ENCODE measurements at regions not wholly inside any gene's neighbourhood (a gene's known extent, or its start where the extent isn't known, plus 50 kb on each side); places are given as distances from the start of the nearest gene placed in this dataset.

DNA sequence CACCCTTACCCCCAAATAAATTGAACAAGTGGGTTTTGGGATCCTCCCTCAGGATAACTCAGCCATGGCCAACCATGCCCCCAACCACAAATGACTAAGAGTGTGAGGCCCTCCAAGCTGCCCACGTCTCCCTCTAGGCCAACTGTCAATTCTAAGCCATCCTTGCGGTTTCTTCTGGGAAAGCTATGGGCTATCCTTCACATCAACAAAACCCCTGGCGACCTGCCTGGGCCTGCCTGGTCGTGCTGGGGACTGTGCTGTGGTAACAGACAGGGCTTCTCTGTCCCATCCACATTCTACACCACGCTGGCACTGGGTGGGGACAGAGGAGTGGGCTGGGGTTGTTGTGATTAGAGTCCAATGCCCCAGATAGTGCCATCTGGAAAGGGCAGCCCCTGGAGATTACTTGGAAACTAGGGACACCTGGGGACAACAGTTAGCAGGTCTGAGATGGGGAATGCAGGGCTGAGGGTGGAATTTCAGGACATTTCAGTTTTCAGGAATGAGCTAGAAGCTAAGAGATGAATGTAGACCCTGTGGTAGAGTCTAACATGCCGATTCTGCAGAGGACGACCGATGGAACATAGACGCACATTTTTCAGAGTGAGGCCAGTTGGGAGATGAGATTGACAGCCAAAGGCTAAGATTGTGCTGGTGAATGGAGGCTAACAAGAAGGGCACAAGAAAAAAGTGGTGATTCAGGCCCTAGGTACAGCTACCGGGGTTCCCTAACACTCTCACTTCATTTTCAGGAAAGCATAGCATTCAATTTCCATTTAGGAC lies 131.9 kb downstream of the RASSF10 start:
- H3K4me1 ChIP-seq (ENCODE audit: control insufficient read depth, insufficient read depth, low read length): peaks cover 26% of the 10 kb centered on the region
- peak in 2 of 6 donors; percentile 28 to 82 for DNase-seq (ENCODE audit: low read depth in 4 of 6, low spot score in 6 of 6)
- H3K27ac ChIP-seq (ENCODE audit: low read depth, low read length): peak overlapping the region; percentile 81
- H3K4me3 ChIP-seq (ENCODE audit: low read depth, low read length): no peak overlapping the region
- H3K36me3 ChIP-seq (ENCODE audit: control insufficient read depth, insufficient read depth, low read length): no peaks in the 10 kb centered on the region
- no peaks in the 10 kb centered on the region for H3K27me3 ChIP-seq (ENCODE audit: control insufficient read depth, insufficient read depth, low read length)
- H3K9me3 ChIP-seq (ENCODE audit: control insufficient read depth, insufficient read depth, low read length): no peaks in the 10 kb centered on the region
- 96% methylated on average over 5 of the region's 10 CpGs for WGBS (ENCODE audit: insufficient coverage)

GRCh38 chr11:13141731-13142709 lies 132.9 kb downstream of the RASSF10 start:
- no peak for DNase-seq (ENCODE audit: low read depth in 4 of 6, low spot score in 6 of 6)
- Histone ChIP-seq H3K27ac (ENCODE audit: low read depth, low read length) (no peak overlapping the region), H3K4me3 (ENCODE audit: low read depth, low read length) (no peak overlapping the region), H3K27me3 (ENCODE audit: control insufficient read depth, insufficient read depth, low read length) (no peaks in the 10 kb centered on the region), H3K9me3 (ENCODE audit: control insufficient read depth, insufficient read depth, low read length) (no peaks in the 10 kb centered on the region), H3K36me3 (ENCODE audit: control insufficient read depth, insufficient read depth, low read length) (no peaks in the 10 kb centered on the region), H3K4me1 (ENCODE audit: control insufficient read depth, insufficient read depth, low read length) (peaks cover 21% of the 10 kb centered on the region)
- 79% methylated on average over 25 of the region's 27 CpGs for WGBS (ENCODE audit: insufficient coverage)

DNA sequence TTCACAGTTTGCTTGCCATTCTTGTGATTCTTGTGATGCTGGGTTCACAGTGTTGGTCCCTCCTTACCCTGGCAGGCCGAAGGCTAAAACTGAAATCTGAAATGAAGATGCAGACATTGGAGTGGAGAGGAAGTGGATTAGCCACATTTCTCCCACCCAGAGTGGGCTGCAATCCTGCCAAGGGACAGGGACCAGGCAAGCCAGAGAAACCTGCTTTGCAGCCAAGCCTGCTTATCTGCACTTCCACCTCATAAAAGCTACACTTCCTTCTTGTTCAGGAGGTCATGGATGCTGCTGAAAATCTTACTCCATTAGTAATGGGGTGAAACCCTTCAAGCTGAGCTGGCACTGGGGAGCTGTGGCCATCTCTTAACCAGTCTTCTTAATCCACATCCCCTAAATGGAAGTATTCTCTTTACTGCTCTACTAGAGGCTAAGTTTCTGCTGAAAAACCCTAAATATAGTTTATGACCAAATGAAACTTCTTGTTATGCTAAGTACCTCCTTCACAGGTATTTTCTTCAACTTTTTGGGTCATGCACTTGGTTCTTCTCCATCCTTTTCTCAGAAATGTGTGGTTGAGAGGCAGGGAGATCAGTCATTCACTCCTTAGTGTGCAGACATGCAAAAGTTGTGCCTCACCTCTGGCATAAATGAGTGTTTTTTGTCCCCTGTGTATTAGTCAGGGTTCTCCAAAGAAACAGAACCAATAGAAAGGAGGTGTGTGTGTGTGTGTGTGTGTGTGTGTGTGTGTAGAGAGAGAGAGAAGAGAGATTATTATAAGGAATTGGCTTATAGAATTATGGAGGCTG lies 133.9 kb upstream of the BMAL1 start:
- Histone ChIP-seq H3K4me3 (ENCODE audit: low read depth, low read length) (no peak overlapping the region), H3K9me3 (ENCODE audit: control insufficient read depth, insufficient read depth, low read length) (no peaks in the 10 kb centered on the region), H3K36me3 (ENCODE audit: control insufficient read depth, insufficient read depth, low read length) (no peaks in the 10 kb centered on the region), H3K4me1 (ENCODE audit: control insufficient read depth, insufficient read depth, low read length) (peaks cover 21% of the 10 kb centered on the region), H3K27ac (ENCODE audit: low read depth, low read length) (no peak overlapping the region), H3K27me3 (ENCODE audit: control insufficient read depth, insufficient read depth, low read length) (no peaks in the 10 kb centered on the region)
- no peak for DNase-seq (ENCODE audit: low read depth in 4 of 6, low spot score in 6 of 6)
- WGBS (ENCODE audit: insufficient coverage): no CpG with 5 or more reads among the region's 1 CpG

GRCh38 chr11:13145461-13145860 lies 132.1 kb upstream of the BMAL1 start:
- Histone ChIP-seq H3K27ac (ENCODE audit: low read depth, low read length) (no peak overlapping the region), H3K4me3 (ENCODE audit: low read depth, low read length) (no peak overlapping the region), H3K27me3 (ENCODE audit: control insufficient read depth, insufficient read depth, low read length) (no peaks in the 10 kb centered on the region), H3K9me3 (ENCODE audit: control insufficient read depth, insufficient read depth, low read length) (no peaks in the 10 kb centered on the region), H3K4me1 (ENCODE audit: control insufficient read depth, insufficient read depth, low read length) (peaks cover 17% of the 10 kb centered on the region), H3K36me3 (ENCODE audit: control insufficient read depth, insufficient read depth, low read length) (no peaks in the 10 kb centered on the region)
- DNase-seq (ENCODE audit: low read depth in 4 of 6, low spot score in 6 of 6): no peak
- WGBS (ENCODE audit: insufficient coverage): 75% methylated on average over 1 of the region's 2 CpGs

GRCh38 chr11:13149991-13150390 lies 127.6 kb upstream of the BMAL1 start:
- Histone ChIP-seq H3K4me3 (ENCODE audit: low read depth, low read length) (no peak overlapping the region), H3K27ac (ENCODE audit: low read depth, low read length) (no peak overlapping the region), H3K9me3 (ENCODE audit: control insufficient read depth, insufficient read depth, low read length) (no peaks in the 10 kb centered on the region), H3K4me1 (ENCODE audit: control insufficient read depth, insufficient read depth, low read length) (no peaks in the 10 kb centered on the region), H3K36me3 (ENCODE audit: control insufficient read depth, insufficient read depth, low read length) (no peaks in the 10 kb centered on the region), H3K27me3 (ENCODE audit: control insufficient read depth, insufficient read depth, low read length) (no peaks in the 10 kb centered on the region)
- no peak for DNase-seq (ENCODE audit: low read depth in 4 of 6, low spot score in 6 of 6)
- WGBS (ENCODE audit: insufficient coverage): no CpG with 5 or more reads among the region's 2 CpGs

- no peaks in the 10 kb centered on the region for H3K9me3 ChIP-seq (ENCODE audit: control insufficient read depth, insufficient read depth, low read length)
- no peak overlapping the region for H3K4me3 ChIP-seq (ENCODE audit: low read depth, low read length)
- no peak for DNase-seq (ENCODE audit: low read depth in 4 of 6, low spot score in 6 of 6)
- no peaks in the 10 kb centered on the region for H3K27me3 ChIP-seq (ENCODE audit: control insufficient read depth, insufficient read depth, low read length)
- 93% methylated on average over 3 of the region's 5 CpGs for WGBS (ENCODE audit: insufficient coverage)
- no peak overlapping the region for H3K27ac ChIP-seq (ENCODE audit: low read depth, low read length)
- H3K36me3 ChIP-seq (ENCODE audit: control insufficient read depth, insufficient read depth, low read length): no peaks in the 10 kb centered on the region
- H3K4me1 ChIP-seq (ENCODE audit: control insufficient read depth, insufficient read depth, low read length): no peaks in the 10 kb centered on the region
Observed at GRCh38 chr11:13150487-13150886, 127.1 kb upstream of the BMAL1 start.

GRCh38 chr11:13152264-13152663 lies 125.3 kb upstream of the BMAL1 start:
- H3K36me3 ChIP-seq (ENCODE audit: control insufficient read depth, insufficient read depth, low read length): no peaks in the 10 kb centered on the region
- WGBS (ENCODE audit: insufficient coverage): 92% methylated on average over 3 of the region's 6 CpGs

GRCh38 chr11:13152736-13153541 lies 124.7 kb upstream of the BMAL1 start:
- H3K9me3 ChIP-seq (ENCODE audit: control insufficient read depth, insufficient read depth, low read length): no peaks in the 10 kb centered on the region
- H3K27ac ChIP-seq (ENCODE audit: low read depth, low read length): no peak overlapping the region
- H3K4me1 ChIP-seq (ENCODE audit: control insufficient read depth, insufficient read depth, low read length): no peaks in the 10 kb centered on the region
- no CpG with 5 or more reads among the region's 2 CpGs for WGBS (ENCODE audit: insufficient coverage)
- no peaks in the 10 kb centered on the region for H3K36me3 ChIP-seq (ENCODE audit: control insufficient read depth, insufficient read depth, low read length)
- no peak overlapping the region for H3K4me3 ChIP-seq (ENCODE audit: low read depth, low read length)
- no peaks in the 10 kb centered on the region for H3K27me3 ChIP-seq (ENCODE audit: control insufficient read depth, insufficient read depth, low read length)
- peak in 1 of 6 donors; percentile 27 for DNase-seq (ENCODE audit: low read depth in 4 of 6, low spot score in 6 of 6)

More at GRCh38 chr11:13152264-13152663, 125.3 kb upstream of the BMAL1 start:
- H3K27ac ChIP-seq (ENCODE audit: low read depth, low read length): no peak overlapping the region
- no peaks in the 10 kb centered on the region for H3K9me3 ChIP-seq (ENCODE audit: control insufficient read depth, insufficient read depth, low read length)
- no peaks in the 10 kb centered on the region for H3K27me3 ChIP-seq (ENCODE audit: control insufficient read depth, insufficient read depth, low read length)
- H3K4me1 ChIP-seq (ENCODE audit: control insufficient read depth, insufficient read depth, low read length): no peaks in the 10 kb centered on the region
- no peak overlapping the region for H3K4me3 ChIP-seq (ENCODE audit: low read depth, low read length)
- no peak for DNase-seq (ENCODE audit: low read depth in 4 of 6, low spot score in 6 of 6)

Data from spinal cord (tissue), 9 donors.